K562 (cell line): ENCODE measurements at regions not wholly inside any gene's neighbourhood (a gene's known extent, or its start where the extent isn't known, plus 50 kb on each side); places are given as distances from the start of the nearest gene placed in this dataset.

Experiments used
- EP400 ChIP-seq: fragments of 450-650 bp; IDR thresholded peaks from 2 replicates; pipeline ENCODE4 v1.6.1; 2017; ENCODE audit warnings: antibody characterized with exemption, mild to moderate bottlenecking, moderate library complexity
- GABPB2 ChIP-seq: fragments of 250-450 bp; sonication (Bioruptor Pico); conservative IDR thresholded peaks from 2 replicates; pipeline ENCODE4 v1.5.1; 2021; ENCODE audit warnings: mild to moderate bottlenecking
- GTF2A2 ChIP-seq: IDR thresholded peaks from 2 replicates; pipeline ENCODE4 v1.6.1; 2016; ENCODE audit warnings: mild to moderate bottlenecking, missing genetic modification characterization, missing compliant biosample characterization
- KDM2B ChIP-seq: fragments of 250-450 bp; sonication (Bioruptor Pico); IDR thresholded peaks from 2 replicates; pipeline ENCODE4 v1.8.0; 2021; ENCODE audit warnings: mild to moderate bottlenecking, moderate library complexity
- PRPF4 ChIP-seq: fragments of 200-400 bp; formaldehyde crosslinking; IDR thresholded peaks from one replicate; pipeline ENCODE4 v1.6.1; 2017; ENCODE audit warnings: low read length, low read depth, mild to moderate bottlenecking; ENCODE audit not compliant: insufficient read depth, poor library complexity, severe bottlenecking
- VEZF1 ChIP-seq: fragments of 200-800 bp; sonication (Bioruptor generic); IDR thresholded peaks from 2 replicates; pipeline ENCODE4 v1.6.1; 2017; ENCODE audit warnings: missing genetic modification characterization, missing compliant biosample characterization
- ZNF224 ChIP-seq: sonication (generic); formaldehyde crosslinking; IDR thresholded peaks from 2 replicates; pipeline ENCODE4 v1.8.0; 2022; ENCODE audit warnings: mild to moderate bottlenecking, missing genetic modification reagents
- ZNF3 ChIP-seq: fragments of 250-450 bp; sonication (Bioruptor Pico); IDR thresholded peaks from 2 replicates; pipeline ENCODE4 v1.5.0; 2021; ENCODE audit warnings: mild to moderate bottlenecking, moderate library complexity
- TF ChIP-seq, protein P1 (sequence below), 2 experiments: fragments of 450-650 bp; IDR thresholded peaks; 2 replicates each; pipeline ENCODE4 v1.6.1; 2016; ENCODE audit warnings: mild to moderate bottlenecking in 2 of 2, borderline replicate concordance in 1 of 2, low read depth in 1 of 2, moderate library complexity in 1 of 2
- TF ChIP-seq, protein P2 (sequence below), 2 experiments: fragments of 450-650 bp; conservative IDR thresholded peaks; 2 replicates each; pipeline ENCODE4 v1.6.1; 2017; ENCODE audit warnings: mild to moderate bottlenecking in 2 of 2, moderate library complexity in 2 of 2
- TF ChIP-seq, protein P3 (sequence below): fragments of 450-650 bp; IDR thresholded peaks from 2 replicates; pipeline ENCODE4 v1.6.1; 2016; ENCODE audit warnings: borderline replicate concordance

- TF ChIP-seq, protein P1, sequence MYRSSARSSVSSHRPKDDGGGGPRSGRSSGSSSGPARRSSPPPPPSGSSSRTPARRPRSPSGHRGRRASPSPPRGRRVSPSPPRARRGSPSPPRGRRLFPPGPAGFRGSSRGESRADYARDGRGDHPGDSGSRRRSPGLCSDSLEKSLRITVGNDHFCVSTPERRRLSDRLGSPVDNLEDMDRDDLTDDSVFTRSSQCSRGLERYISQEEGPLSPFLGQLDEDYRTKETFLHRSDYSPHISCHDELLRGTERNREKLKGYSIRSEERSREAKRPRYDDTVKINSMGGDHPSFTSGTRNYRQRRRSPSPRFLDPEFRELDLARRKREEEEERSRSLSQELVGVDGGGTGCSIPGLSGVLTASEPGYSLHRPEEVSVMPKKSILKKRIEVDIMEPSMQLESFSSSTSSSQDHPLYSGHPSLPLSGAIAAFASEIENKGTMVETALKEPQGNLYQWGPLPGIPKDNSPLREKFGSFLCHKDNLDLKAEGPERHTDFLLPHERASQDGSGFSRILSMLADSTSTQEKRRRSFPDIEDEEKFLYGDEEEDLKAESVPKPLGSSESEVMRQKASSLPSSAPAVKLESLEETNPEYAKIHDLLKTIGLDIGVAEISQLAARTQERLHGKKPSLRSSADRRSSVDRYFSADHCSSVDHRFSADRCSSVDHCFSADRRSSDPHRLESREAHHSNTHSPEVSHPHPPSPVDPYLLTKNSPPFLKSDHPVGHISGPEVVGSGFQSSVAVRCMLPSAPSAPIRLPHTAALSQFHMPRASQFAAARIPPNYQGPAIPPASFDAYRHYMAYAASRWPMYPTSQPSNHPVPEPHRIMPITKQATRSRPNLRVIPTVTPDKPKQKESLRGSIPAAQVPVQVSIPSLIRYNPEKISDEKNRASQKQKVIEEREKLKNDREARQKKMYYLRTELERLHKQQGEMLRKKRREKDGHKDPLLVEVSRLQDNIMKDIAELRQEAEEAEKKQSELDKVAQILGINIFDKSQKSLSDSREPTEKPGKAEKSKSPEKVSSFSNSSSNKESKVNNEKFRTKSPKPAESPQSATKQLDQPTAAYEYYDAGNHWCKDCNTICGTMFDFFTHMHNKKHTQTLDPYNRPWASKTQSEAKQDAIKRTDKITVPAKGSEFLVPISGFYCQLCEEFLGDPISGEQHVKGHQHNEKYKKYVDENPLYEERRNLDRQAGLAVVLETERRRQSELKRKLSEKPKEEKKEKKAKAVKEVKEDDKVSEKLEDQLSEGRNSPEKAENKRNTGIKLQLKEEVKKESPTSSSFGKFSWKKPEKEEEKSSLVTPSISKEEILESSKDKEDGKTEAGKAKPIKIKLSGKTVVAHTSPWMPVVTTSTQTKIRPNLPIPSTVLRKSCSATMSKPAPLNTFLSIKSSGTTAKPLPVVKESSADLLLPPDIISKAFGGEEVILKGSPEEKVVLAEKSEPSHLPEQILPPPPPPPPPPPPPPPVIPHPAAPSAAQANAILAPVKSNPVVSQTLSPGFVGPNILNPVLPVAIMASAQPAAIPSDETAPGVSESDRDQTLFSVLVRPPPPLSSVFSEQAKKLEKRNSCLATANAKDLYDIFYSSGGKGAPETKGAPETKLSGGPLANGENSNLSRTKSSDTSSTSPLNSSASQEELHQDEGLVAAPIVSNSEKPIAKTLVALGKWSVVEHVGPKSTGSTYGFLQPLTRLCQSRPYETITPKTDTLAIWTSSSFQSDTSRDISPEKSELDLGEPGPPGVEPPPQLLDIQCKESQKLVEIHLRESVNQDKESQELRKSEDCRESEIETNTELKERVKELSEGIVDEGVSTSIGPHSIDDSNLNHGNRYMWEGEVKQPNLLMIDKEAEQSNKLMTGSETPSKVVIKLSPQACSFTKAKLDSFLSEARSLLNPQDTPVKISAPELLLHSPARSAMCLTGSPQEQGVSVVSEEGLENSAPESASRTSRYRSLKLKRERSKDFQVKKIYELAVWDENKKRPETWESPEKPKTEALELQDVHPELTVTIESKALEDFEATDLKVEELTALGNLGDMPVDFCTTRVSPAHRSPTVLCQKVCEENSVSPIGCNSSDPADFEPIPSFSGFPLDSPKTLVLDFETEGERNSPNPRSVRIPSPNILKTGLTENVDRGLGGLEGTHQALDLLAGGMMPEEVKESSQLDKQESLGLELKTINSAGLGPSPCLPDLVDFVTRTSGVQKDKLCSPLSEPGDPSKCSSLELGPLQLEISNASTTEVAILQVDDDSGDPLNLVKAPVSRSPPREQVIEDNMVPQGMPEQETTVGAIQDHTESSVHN (IDR thresholded peaks at IDR 0.05; ENCODE audit: borderline replicate concordance in 1 of 2, low read depth in 1 of 2): no peak
- TF ChIP-seq VEZF1 (CRISPR knock-in tag): peak; percentile 89
- no peak for TF ChIP-seq ZNF224
- TF ChIP-seq, protein P2, sequence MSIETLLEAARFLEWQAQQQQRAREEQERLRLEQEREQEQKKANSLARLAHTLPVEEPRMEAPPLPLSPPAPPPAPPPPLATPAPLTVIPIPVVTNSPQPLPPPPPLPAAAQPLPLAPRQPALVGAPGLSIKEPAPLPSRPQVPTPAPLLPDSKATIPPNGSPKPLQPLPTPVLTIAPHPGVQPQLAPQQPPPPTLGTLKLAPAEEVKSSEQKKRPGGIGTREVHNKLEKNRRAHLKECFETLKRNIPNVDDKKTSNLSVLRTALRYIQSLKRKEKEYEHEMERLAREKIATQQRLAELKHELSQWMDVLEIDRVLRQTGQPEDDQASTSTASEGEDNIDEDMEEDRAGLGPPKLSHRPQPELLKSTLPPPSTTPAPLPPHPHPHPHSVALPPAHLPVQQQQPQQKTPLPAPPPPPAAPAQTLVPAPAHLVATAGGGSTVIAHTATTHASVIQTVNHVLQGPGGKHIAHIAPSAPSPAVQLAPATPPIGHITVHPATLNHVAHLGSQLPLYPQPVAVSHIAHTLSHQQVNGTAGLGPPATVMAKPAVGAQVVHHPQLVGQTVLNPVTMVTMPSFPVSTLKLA (conservative IDR thresholded peaks at IDR 0.05): peak in 1 of 2 experiments; percentile 69; a peak in 1 of 4 replicates
- TF ChIP-seq, protein P3, sequence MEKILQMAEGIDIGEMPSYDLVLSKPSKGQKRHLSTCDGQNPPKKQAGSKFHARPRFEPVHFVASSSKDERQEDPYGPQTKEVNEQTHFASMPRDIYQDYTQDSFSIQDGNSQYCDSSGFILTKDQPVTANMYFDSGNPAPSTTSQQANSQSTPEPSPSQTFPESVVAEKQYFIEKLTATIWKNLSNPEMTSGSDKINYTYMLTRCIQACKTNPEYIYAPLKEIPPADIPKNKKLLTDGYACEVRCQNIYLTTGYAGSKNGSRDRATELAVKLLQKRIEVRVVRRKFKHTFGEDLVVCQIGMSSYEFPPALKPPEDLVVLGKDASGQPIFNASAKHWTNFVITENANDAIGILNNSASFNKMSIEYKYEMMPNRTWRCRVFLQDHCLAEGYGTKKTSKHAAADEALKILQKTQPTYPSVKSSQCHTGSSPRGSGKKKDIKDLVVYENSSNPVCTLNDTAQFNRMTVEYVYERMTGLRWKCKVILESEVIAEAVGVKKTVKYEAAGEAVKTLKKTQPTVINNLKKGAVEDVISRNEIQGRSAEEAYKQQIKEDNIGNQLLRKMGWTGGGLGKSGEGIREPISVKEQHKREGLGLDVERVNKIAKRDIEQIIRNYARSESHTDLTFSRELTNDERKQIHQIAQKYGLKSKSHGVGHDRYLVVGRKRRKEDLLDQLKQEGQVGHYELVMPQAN: no peak
- TF ChIP-seq KDM2B (CRISPR knock-in tag): no peak
- TF ChIP-seq GTF2A2 (tag): no peak
- TF ChIP-seq ZNF3: peak; percentile 82
- TF ChIP-seq PRPF4: no peak
- TF ChIP-seq EP400: no peak
- TF ChIP-seq GABPB2 (CRISPR knock-in tag): no peak
Observed at GRCh38 chr7:25862261-25863004, 289.6 kb upstream of the NFE2L3 start (continued).
